NCI-H510A (cell line): ENCODE measurements at regions not wholly inside any gene's neighbourhood (a gene's known extent, or its start where the extent isn't known, plus 50 kb on each side); places are given as distances from the start of the nearest gene placed in this dataset.
"Not testable (repeated sequence)": the region's sequence is repeated elsewhere in the genome, so short reads cannot be mapped to it uniquely, and the experiment has no call there.

ENCODE experiments used
- DNase-seq: peaks from one replicate; lab custom pipeline; 2025; lab: John Stamatoyannopoulos, UW

GRCh38 chr2:194985258-194985657, 671.8 kb upstream of the SLC39A10 start:
- DNase-seq: no peak

- no peak for DNase-seq
These were observed 694.8 kb upstream of the SLC39A10 start for GRCh38 chr2:194962254-194962653.

GRCh38 chr2:194954218-194954617, 702.8 kb upstream of the SLC39A10 start:
- no peak for DNase-seq

- no peak for DNase-seq
These were observed 710.2 kb upstream of the SLC39A10 start for GRCh38 chr2:194946826-194947225.

- no peak for DNase-seq
These were observed 719.0 kb upstream of the SLC39A10 start for GRCh38 chr2:194938066-194938465.

- DNase-seq: no peak
These were observed 729.5 kb upstream of the SLC39A10 start for GRCh38 chr2:194927489-194927888.

- DNase-seq: no peak
These were observed 730.2 kb upstream of the SLC39A10 start for GRCh38 chr2:194926873-194927272.

GRCh38 chr2:194925742-194926141, 731.3 kb upstream of the SLC39A10 start:
- no peak for DNase-seq

- no peak for DNase-seq
These were observed 739.5 kb upstream of the SLC39A10 start for GRCh38 chr2:194917519-194917918.

- no peak for DNase-seq
These were observed 741.5 kb upstream of the SLC39A10 start for GRCh38 chr2:194915485-194915884.

- no peak for DNase-seq
These were observed 749.5 kb upstream of the SLC39A10 start for GRCh38 chr2:194907569-194907968.

GRCh38 chr2:194896871-194897270, 760.2 kb upstream of the SLC39A10 start:
- no peak for DNase-seq

GRCh38 chr2:194883711-194884110, 773.3 kb upstream of the SLC39A10 start:
- DNase-seq: no peak

GRCh38 chr2:194870974-194871535, 786.0 kb upstream of the SLC39A10 start:
- no peak for DNase-seq

- DNase-seq: peak; percentile 1
These were observed 789.7 kb upstream of the SLC39A10 start for GRCh38 chr2:194867328-194867727.

GRCh38 chr2:194854941-194855340, 802.1 kb upstream of the SLC39A10 start:
- DNase-seq: no peak

GRCh38 chr2:194842871-194843270, 814.2 kb upstream of the SLC39A10 start:
- DNase-seq: no peak

- DNase-seq: not testable (repeated sequence)
These were observed 822.7 kb upstream of the SLC39A10 start for GRCh38 chr2:194834371-194834770.

- no peak for DNase-seq
These were observed 830.8 kb upstream of the SLC39A10 start for GRCh38 chr2:194826241-194826640.

- DNase-seq: no peak
These were observed 832.6 kb upstream of the SLC39A10 start for GRCh38 chr2:194824450-194824849.

GRCh38 chr2:194822657-194823056, 834.4 kb upstream of the SLC39A10 start:
- no peak for DNase-seq

- DNase-seq: no peak
These were observed 834.9 kb upstream of the SLC39A10 start for GRCh38 chr2:194822097-194822496.

- no peak for DNase-seq
These were observed 837.7 kb upstream of the SLC39A10 start for GRCh38 chr2:194819367-194819766.

GRCh38 chr2:194815475-194815874, 841.6 kb upstream of the SLC39A10 start:
- no peak for DNase-seq

- DNase-seq: no peak
These were observed 854.4 kb upstream of the SLC39A10 start for GRCh38 chr2:194802589-194802988.
